Mucosa of rectum (tissue), 2 donors: ENCODE measurements at regions not wholly inside any gene's neighbourhood (a gene's known extent, or its start where the extent isn't known, plus 50 kb on each side); places are given as distances from the start of the nearest gene placed in this dataset.

Experiments
- H3K27ac ChIP-seq, 2 donors: one replicate each; pipeline ENCODE4 v1.7.0; 2013; ENCODE audit warnings: inconsistent platforms in 2 of 2, low read depth in 2 of 2, low read length in 2 of 2
- H3K27me3 ChIP-seq, 2 donors: one replicate each; pipeline ENCODE4 v1.7.0; 2013; ENCODE audit warnings: low read length in 2 of 2; ENCODE audit not compliant: control insufficient read depth in 2 of 2, insufficient read depth in 2 of 2
- H3K36me3 ChIP-seq, 2 donors: one replicate each; pipeline ENCODE4 v1.7.0; 2013; ENCODE audit warnings: low read length in 2 of 2; ENCODE audit not compliant: control insufficient read depth in 2 of 2, insufficient read depth in 2 of 2
- H3K4me1 ChIP-seq, 2 donors: one replicate each; pipeline ENCODE4 v1.7.0; 2013; ENCODE audit warnings: low read length in 2 of 2, mild to moderate bottlenecking in 1 of 2; ENCODE audit not compliant: control insufficient read depth in 2 of 2, insufficient read depth in 2 of 2
- H3K4me3 ChIP-seq, 2 donors: one replicate each; pipeline ENCODE4 v1.7.0; 2013; ENCODE audit warnings: low read length in 2 of 2
- H3K9ac ChIP-seq, 2 donors: one replicate each; pipeline ENCODE4 v1.7.0; 2013; ENCODE audit warnings: low read length in 2 of 2, low read depth in 1 of 2, mild to moderate bottlenecking in 1 of 2
- H3K9me3 ChIP-seq, 2 donors: one replicate each; pipeline ENCODE4 v1.7.0; 2013; ENCODE audit warnings: low read length in 2 of 2; ENCODE audit not compliant: control insufficient read depth in 2 of 2
- donor health status: healthy.
- donor health status: Normal muscosa, but diverticular disease.

DNA sequence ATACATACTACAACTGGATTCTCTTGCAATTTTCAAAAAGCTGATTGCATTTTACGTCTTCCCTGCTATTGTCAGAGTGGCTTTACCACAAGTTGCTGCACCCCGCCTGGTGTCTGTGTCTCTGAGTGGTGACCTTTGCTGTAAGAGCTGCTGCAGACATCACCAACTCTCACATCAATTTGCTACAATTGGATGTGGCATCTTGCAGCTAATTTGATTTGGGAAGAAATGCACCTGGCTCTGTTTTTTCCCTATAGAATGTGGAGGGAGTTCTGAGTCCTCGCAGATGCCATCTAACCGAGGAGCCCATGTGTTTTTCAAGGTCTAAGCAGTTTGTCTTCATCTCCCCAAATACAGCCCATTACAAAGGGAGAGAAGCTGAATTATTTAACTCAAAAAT, 73.8 kb upstream of the PHOX2B start:
- H3K36me3 ChIP-seq: no peaks in the 10 kb centered on the region
- H3K27me3 ChIP-seq: no peaks in the 10 kb centered on the region
- no peaks in the 10 kb centered on the region for H3K4me1 ChIP-seq

DNA sequence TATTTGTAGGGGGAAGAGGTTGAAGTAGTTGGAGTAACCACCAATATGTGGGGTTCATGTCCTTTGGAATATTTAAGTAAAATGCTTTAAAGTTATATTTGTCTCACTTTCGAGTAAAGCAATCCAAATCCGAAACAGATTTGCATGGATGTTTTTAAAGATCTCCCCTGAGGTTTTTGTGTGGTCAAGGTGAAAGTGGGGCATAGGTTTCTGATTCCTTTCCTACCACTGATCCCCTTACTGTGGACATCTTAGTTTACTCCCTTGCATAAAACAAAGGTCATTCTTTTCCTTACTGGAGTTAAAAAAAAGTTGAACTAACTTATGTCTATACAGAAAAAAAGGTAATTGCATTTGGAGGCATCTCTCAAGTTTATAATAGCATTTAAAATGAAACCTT, 71.9 kb upstream of the PHOX2B start:
- H3K36me3 ChIP-seq: no peaks in the 10 kb centered on the region
- H3K27me3 ChIP-seq: no peaks in the 10 kb centered on the region
- no peaks in the 10 kb centered on the region for H3K4me1 ChIP-seq
- H3K9me3 ChIP-seq: no peaks in the 10 kb centered on the region
- H3K4me3 ChIP-seq: no peak overlapping the region
- H3K27ac ChIP-seq: no peak overlapping the region
- H3K9ac ChIP-seq: no peak overlapping the region

More for the DNA sequence above, 73.8 kb upstream of the PHOX2B start:
- H3K4me3 ChIP-seq: no peak overlapping the region
- no peaks in the 10 kb centered on the region for H3K9me3 ChIP-seq
- no peak overlapping the region for H3K9ac ChIP-seq
- H3K27ac ChIP-seq: no peak overlapping the region

DNA sequence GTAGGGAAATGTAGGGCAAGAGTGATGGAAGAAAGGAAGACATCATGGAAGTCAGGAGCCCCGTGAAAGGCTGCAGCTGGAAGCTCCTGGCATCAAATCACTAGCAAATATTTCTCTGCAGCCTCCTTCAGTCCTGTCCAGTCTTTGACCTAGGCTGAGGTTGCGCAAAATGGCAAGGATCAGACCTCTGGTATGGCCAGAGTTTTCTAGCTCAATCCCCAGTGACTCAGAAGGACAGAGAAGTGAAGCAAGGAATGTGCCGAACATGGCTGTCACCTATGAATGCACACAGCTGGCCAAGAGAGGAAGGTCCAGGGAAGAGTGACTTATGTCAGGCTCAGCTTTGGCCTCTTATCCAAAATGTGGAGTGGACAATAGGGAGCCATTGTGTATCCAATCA, 71.1 kb upstream of the PHOX2B start:
- Histone ChIP-seq H3K9ac (no peak overlapping the region), H3K4me3 (no peak overlapping the region), H3K9me3 (no peaks in the 10 kb centered on the region), H3K27ac (no peak overlapping the region), H3K4me1 (no peaks in the 10 kb centered on the region), H3K27me3 (no peaks in the 10 kb centered on the region), H3K36me3 (no peaks in the 10 kb centered on the region)

- Histone ChIP-seq H3K9ac (no peak overlapping the region), H3K27ac (no peak overlapping the region), H3K27me3 (peaks cover 0 to 3% of the 10 kb centered on the region in 2 donors), H3K36me3 (no peaks in the 10 kb centered on the region), H3K4me3 (no peak overlapping the region), H3K9me3 (no peaks in the 10 kb centered on the region), H3K4me1 (no peaks in the 10 kb centered on the region)
These were observed 66.9 kb upstream of the PHOX2B start for GRCh38 chr4:41815473-41815872.

DNA sequence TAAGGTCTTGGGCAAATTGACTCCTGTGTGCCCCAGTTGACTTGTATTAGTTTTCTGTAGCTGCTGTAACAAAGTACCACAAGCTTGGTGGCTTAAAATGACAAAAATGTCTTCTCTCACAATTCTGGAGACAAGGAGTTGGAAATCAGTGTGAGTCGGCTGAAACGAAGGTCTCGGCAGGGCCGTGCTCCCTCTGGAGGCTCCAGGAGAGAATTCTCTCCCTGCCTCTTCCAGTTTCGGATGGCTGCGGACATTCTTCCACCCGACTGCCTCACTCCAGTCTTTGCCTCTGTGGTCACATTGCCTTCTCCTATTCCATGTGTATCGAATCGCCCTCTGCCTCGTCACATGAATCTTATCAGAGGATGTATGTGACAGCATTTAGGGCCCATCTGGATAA, 66.0 kb upstream of the PHOX2B start:
- Histone ChIP-seq H3K9me3 (no peaks in the 10 kb centered on the region), H3K27me3 (peaks cover 0 to 3% of the 10 kb centered on the region in 2 donors), H3K27ac (no peak overlapping the region), H3K4me3 (no peak overlapping the region), H3K9ac (no peak overlapping the region), H3K4me1 (no peaks in the 10 kb centered on the region), H3K36me3 (no peaks in the 10 kb centered on the region)

DNA sequence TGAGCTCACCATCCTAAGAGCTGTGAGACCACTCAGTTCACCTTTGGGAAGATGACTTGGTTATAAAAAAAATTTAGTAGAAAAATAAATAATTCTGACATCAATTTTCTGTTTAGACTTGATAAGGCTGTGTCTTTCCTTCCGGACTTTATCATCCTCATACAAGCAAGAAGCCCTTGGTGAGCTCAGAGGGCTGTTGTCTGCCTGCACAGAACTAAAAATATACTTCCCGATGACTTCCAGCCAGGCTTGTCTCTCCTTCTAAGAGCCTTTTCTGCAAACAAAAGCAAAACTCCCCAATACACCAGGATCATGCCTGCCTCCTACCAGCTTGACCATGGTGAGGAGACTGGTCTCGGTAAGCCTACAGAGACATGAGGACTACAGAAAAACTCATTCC, 58.3 kb upstream of the PHOX2B start:
- Histone ChIP-seq H3K27ac (no peak overlapping the region), H3K36me3 (no peaks in the 10 kb centered on the region), H3K9me3 (no peaks in the 10 kb centered on the region), H3K9ac (no peak overlapping the region), H3K4me3 (no peak overlapping the region), H3K27me3 (no peaks in the 10 kb centered on the region), H3K4me1 (no peaks in the 10 kb centered on the region)

GRCh38 chr4:41802590-41802989, 54.1 kb upstream of the PHOX2B start:
- no peaks in the 10 kb centered on the region for H3K36me3 ChIP-seq
- H3K27me3 ChIP-seq: no peaks in the 10 kb centered on the region
- H3K4me3 ChIP-seq: no peak overlapping the region
- H3K27ac ChIP-seq: no peak overlapping the region
- H3K9me3 ChIP-seq: no peaks in the 10 kb centered on the region
- no peak overlapping the region for H3K9ac ChIP-seq
- no peaks in the 10 kb centered on the region for H3K4me1 ChIP-seq

GRCh38 chr4:41799126-41799525, 50.6 kb upstream of the PHOX2B start:
- H3K27me3 ChIP-seq: no peaks in the 10 kb centered on the region
- no peaks in the 10 kb centered on the region for H3K36me3 ChIP-seq
- H3K27ac ChIP-seq: no peak overlapping the region
- no peaks in the 10 kb centered on the region for H3K9me3 ChIP-seq
- no peak overlapping the region for H3K9ac ChIP-seq
- H3K4me3 ChIP-seq: no peak overlapping the region
- H3K4me1 ChIP-seq: no peaks in the 10 kb centered on the region
